Smooth muscle cell (in vitro differentiated cells): ENCODE measurements at regions not wholly inside any gene's neighbourhood (a gene's known extent, or its start where the extent isn't known, plus 50 kb on each side); places are given as distances from the start of the nearest gene placed in this dataset.

Experiments
- DNase-seq: peaks from one replicate; lab custom pipeline; 2025; ENCODE audit not compliant: unreplicated experiment; lab: John Stamatoyannopoulos, UW
- H2AFZ ChIP-seq: fragments of 200-600 bp; sonication (generic); 2 replicates; pipeline ENCODE4 v1.6.0; 2016; ENCODE audit warnings: antibody characterized with exemption, low read depth, mild to moderate bottlenecking
- H3F3A ChIP-seq: fragments of 200-600 bp; sonication (generic); 2 replicates; pipeline ENCODE4 v1.6.0; 2017; ENCODE audit warnings: antibody characterized with exemption, low read depth
- H3K27ac ChIP-seq: fragments of 200-600 bp; sonication (generic); 2 replicates; pipeline ENCODE4 v1.5.1; 2016; ENCODE audit warnings: low read depth, mild to moderate bottlenecking
- H3K27me3 ChIP-seq: fragments of 200-600 bp; sonication (generic); 2 replicates; pipeline ENCODE4 v1.6.1; 2016; ENCODE audit warnings: low read depth, mild to moderate bottlenecking
- H3K36me3 ChIP-seq: fragments of 200-600 bp; sonication (generic); 2 replicates; pipeline ENCODE4 v1.5.1; 2016; ENCODE audit warnings: low read depth
- H3K4me1 ChIP-seq: fragments of 200-600 bp; sonication (generic); 2 replicates; pipeline ENCODE4 v1.5.1; 2016; ENCODE audit warnings: low read depth
- H3K4me2 ChIP-seq: fragments of 200-600 bp; sonication (generic); 2 replicates; pipeline ENCODE4 v1.6.0; 2016; ENCODE audit warnings: mild to moderate bottlenecking
- H3K4me3 ChIP-seq: fragments of 200-600 bp; sonication (generic); 2 replicates; pipeline ENCODE4 v1.5.1; 2016; ENCODE audit warnings: mild to moderate bottlenecking
- H3K79me2 ChIP-seq: fragments of 200-600 bp; sonication (generic); 2 replicates; pipeline ENCODE4 v1.6.0; 2016; ENCODE audit warnings: low read depth, mild to moderate bottlenecking
- H3K9ac ChIP-seq: fragments of 200-600 bp; sonication (generic); 2 replicates; pipeline ENCODE4 v1.6.0; 2016; ENCODE audit warnings: low read depth
- H3K9me3 ChIP-seq: fragments of 200-600 bp; sonication (generic); replicated peaks from 2 replicates; pipeline ENCODE4 v1.5.1; 2016; ENCODE audit warnings: low read depth
- H4K20me1 ChIP-seq: fragments of 200-600 bp; sonication (generic); 2 replicates; pipeline ENCODE4 v1.6.0; 2016; ENCODE audit warnings: low read depth
- WGBS: methylation state at CpG from one replicate; pipeline ENCODE4 v1.1.7; 2016; ENCODE audit warnings: low lambda C conversion rate; 5-methylcytosine and 5-hydroxymethylcytosine counted together
- TF ChIP-seq, protein P1 (sequence below): fragments of 200-600 bp; sonication (generic); IDR thresholded peaks from 2 replicates; pipeline ENCODE4 v1.5.1; 2017; ENCODE audit warnings: borderline replicate concordance, mild to moderate bottlenecking, antibody characterized with exemption; ENCODE audit not compliant: insufficient read depth, poor library complexity, severe bottlenecking

DNA sequence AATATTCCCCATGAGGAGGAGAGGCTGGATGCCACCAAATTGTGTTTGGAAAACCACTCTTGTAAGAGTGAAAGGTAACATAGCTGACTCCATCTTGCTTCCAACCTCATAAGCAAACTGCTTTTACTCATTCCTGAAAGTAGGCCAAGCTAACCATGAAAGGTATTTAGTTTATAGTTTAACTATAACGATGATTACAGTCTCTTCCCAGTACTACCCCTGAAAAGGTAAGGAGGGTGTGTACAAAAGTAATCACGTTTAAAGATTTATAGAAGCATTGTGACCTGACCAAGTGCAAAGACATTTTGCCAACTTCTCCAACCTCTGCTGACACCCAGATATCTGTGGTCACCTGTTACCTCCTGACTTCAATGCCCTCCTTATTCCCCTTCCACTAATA is 122.6 kb downstream of the CD8B2 start:
- no peaks in the 10 kb centered on the region for H3K36me3 ChIP-seq
- TF ChIP-seq, protein P1, sequence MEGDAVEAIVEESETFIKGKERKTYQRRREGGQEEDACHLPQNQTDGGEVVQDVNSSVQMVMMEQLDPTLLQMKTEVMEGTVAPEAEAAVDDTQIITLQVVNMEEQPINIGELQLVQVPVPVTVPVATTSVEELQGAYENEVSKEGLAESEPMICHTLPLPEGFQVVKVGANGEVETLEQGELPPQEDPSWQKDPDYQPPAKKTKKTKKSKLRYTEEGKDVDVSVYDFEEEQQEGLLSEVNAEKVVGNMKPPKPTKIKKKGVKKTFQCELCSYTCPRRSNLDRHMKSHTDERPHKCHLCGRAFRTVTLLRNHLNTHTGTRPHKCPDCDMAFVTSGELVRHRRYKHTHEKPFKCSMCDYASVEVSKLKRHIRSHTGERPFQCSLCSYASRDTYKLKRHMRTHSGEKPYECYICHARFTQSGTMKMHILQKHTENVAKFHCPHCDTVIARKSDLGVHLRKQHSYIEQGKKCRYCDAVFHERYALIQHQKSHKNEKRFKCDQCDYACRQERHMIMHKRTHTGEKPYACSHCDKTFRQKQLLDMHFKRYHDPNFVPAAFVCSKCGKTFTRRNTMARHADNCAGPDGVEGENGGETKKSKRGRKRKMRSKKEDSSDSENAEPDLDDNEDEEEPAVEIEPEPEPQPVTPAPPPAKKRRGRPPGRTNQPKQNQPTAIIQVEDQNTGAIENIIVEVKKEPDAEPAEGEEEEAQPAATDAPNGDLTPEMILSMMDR = no peak
- no peak for DNase-seq
- H3K4me2 ChIP-seq = no peak overlapping the region
- no peak overlapping the region for H3K27ac ChIP-seq
- no peaks in the 10 kb centered on the region for H3K27me3 ChIP-seq
- H3K9me3 ChIP-seq = no peaks in the 10 kb centered on the region
- no peak overlapping the region for H3K4me3 ChIP-seq
- 86% methylated on average over 2 of the region's 2 CpGs for WGBS
- no peaks in the 10 kb centered on the region for H3K79me2 ChIP-seq
- no peak overlapping the region for H3K9ac ChIP-seq
- no peak overlapping the region for H2AFZ ChIP-seq
- no peaks in the 10 kb centered on the region for H4K20me1 ChIP-seq
- no peaks in the 10 kb centered on the region for H3F3A ChIP-seq
- no peaks in the 10 kb centered on the region for H3K4me1 ChIP-seq

DNA sequence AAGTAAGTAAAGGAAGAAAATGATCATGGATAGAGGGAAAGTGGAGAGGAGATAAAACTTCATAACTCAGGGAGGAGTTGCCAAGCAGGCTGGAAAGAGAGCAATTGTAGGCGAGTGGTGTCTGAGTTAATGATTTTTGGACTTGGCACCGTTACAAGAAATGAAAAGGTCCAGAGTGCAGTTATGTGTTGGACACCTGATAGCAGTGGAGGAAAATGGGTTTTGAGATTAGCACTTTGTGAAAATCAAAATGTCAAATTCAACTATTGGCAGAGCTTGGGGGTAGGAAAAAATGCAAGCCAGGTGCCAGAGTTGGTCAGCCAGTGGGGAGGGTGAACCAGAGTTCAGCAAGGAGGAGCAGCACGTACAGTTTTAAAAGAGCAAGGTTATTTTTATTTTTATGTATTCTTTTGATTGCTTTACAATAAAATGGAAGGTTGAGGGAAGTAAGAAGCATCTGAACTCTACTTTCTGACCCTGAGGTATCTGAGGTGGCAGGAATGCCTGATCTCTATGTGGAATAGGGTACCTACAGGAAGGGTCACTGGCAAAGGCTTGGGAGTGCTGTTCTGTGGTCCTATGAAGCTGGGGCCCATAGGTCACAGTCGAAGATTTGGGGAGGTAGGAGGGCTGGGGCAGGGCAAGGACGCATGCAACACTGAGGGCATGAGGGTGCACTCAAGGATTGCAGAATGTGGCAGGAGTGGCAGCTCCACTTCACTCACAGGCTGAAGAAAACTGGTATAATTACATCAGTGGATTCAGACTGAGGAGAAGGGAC is 127.5 kb downstream of the CD8B2 start:
- H4K20me1 ChIP-seq = no peaks in the 10 kb centered on the region
- H3K4me3 ChIP-seq = no peak overlapping the region
- no peaks in the 10 kb centered on the region for H3F3A ChIP-seq
- TF ChIP-seq, protein P1 = no peak
- H3K27me3 ChIP-seq = no peaks in the 10 kb centered on the region
- no peak overlapping the region for H3K4me2 ChIP-seq
- 88% methylated on average over 5 of the region's 5 CpGs for WGBS
- no peaks in the 10 kb centered on the region for H3K9me3 ChIP-seq
- H2AFZ ChIP-seq = no peak overlapping the region
- H3K9ac ChIP-seq = no peak overlapping the region
- no peaks in the 10 kb centered on the region for H3K4me1 ChIP-seq
- H3K27ac ChIP-seq = no peak overlapping the region
- no peak for DNase-seq
- H3K79me2 ChIP-seq = no peaks in the 10 kb centered on the region
- no peaks in the 10 kb centered on the region for H3K36me3 ChIP-seq

DNA sequence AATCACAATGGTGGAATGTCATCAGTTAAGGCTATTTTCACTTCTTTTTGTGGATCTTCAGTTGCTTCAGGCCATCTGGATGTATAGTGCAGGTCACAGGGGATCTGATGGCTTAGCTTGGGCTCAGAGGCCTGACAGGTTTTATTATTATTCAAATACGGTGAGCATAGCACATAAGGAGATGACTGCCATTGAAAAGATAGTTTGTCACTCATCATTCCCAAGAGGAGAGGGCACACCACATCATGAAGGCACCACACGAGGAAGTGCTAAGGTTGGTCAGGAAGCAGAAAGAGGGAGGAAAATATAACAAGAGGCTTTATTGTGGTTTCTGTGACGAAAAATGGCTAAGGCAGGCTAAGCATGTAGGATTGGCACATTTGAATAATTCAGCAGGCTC is 131.4 kb downstream of the CD8B2 start:
- H4K20me1 ChIP-seq = no peaks in the 10 kb centered on the region
- H3F3A ChIP-seq = no peaks in the 10 kb centered on the region
- H3K27ac ChIP-seq = no peak overlapping the region
- H3K4me3 ChIP-seq = no peak overlapping the region
- TF ChIP-seq, protein P1 = no peak
- no peaks in the 10 kb centered on the region for H3K79me2 ChIP-seq
- 80% methylated on average over 3 of the region's 3 CpGs for WGBS
- H3K36me3 ChIP-seq = no peaks in the 10 kb centered on the region
- H2AFZ ChIP-seq = no peak overlapping the region
- no peaks in the 10 kb centered on the region for H3K27me3 ChIP-seq
- H3K9ac ChIP-seq = no peak overlapping the region
- H3K4me2 ChIP-seq = no peak overlapping the region
- no peaks in the 10 kb centered on the region for H3K4me1 ChIP-seq
- DNase-seq = no peak
- no peaks in the 10 kb centered on the region for H3K9me3 ChIP-seq

DNA sequence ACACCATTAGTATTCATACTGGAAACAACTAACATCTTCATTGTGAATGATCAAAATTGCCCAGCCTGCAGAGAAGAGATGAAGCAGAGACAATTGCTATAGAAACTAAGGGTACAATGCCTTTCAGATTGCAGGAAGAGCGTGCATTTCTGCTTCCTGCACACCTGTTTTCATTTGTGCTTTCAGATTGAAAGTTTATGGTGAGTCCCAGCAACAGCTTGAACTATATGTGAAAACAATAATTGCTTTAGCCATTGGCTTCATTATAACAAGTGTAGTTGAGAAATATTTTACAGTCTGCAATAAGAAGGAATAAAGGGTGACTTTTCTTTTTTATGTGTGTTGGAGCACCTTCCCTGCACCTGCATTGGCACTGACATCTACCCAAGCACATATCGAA is 136.3 kb downstream of the CD8B2 start:
- Histone ChIP-seq H3K36me3 (no peaks in the 10 kb centered on the region), H3K4me3 (no peak overlapping the region), H3K4me1 (no peaks in the 10 kb centered on the region), H3F3A (no peaks in the 10 kb centered on the region), H3K79me2 (no peaks in the 10 kb centered on the region), H4K20me1 (no peaks in the 10 kb centered on the region), H3K9ac (no peak overlapping the region), H3K27ac (no peak overlapping the region), H3K27me3 (no peaks in the 10 kb centered on the region), H3K9me3 (no peaks in the 10 kb centered on the region), H3K4me2 (no peak overlapping the region), H2AFZ (no peak overlapping the region)
- no peak for DNase-seq
- TF ChIP-seq, protein P1 = no peak
- WGBS = 84% methylated on average over 2 of the region's 2 CpGs
